GM12878 (cell line): ENCODE measurements at regions not wholly inside any gene's neighbourhood (a gene's known extent, or its start where the extent isn't known, plus 50 kb on each side); places are given as distances from the start of the nearest gene placed in this dataset.

Experiments
- ATAC-seq: fragments of 200-7000 bp; cut with Tn5 transposase; 3 replicates; pipeline ENCODE4 v1.9.1; 2020; ENCODE audit warnings: mild to moderate bottlenecking, moderate library complexity
- BruUV-seq: library from RNA; stranded (reverse); fragments of 400-500 nt; replicated peaks from 2 replicates; lab custom pipeline; 2021; lab: Mats Ljungman, UMichigan
- CTCF ChIA-PET: fragments of 300-600 bp; sonication (Branson Sonifier 250); formaldehyde crosslinking; extraction: SDS; loops from one replicate; lab custom pipeline; 2021; ENCODE audit warnings: inconsistent platforms; lab: Yijun Ruan, JAX
- POLR2A ChIA-PET: fragments of 350-600 bp; formaldehyde crosslinking; extraction: SDS; loops from one replicate; lab custom pipeline; 2021; ENCODE audit warnings: inconsistent platforms; lab: Charles Lee
- RAD21 ChIA-PET: fragments of 300-600 bp; sonication (Branson Sonifier 250); formaldehyde crosslinking; loops from one replicate; lab custom pipeline; 2023; ENCODE audit warnings: antibody characterized with exemption; ENCODE audit not compliant: unreplicated experiment; lab: Charles Lee
- SMC1A ChIA-PET: fragments of 300-600 bp; sonication (Branson Sonifier 250); formaldehyde crosslinking; loops from one replicate; lab custom pipeline; 2023; ENCODE audit not compliant: unreplicated experiment, uncharacterized antibody; lab: Charles Lee
- DNase-seq: peaks from one replicate; pipeline ENCODE4 v3.0.0-alpha.2; 2011; ENCODE audit warnings: low read depth, low spot score
- FAIRE-seq: peaks from 3 replicates; lab custom pipeline; 2011; peaks lifted over from hg19 to GRCh38; lab: Jason Lieb, UNC
- H2AFZ ChIP-seq: 2 replicates; pipeline ENCODE4 v1.6.0; 2011; ENCODE audit warnings: low read depth, low read length, control low read depth; ENCODE audit not compliant: control insufficient read depth
- H3K27ac ChIP-seq: 2 replicates; pipeline ENCODE4 v1.5.1; 2011; ENCODE audit warnings: control low read depth; ENCODE audit not compliant: control insufficient read depth, insufficient read depth
- H3K27me3 ChIP-seq, 2 experiments: replicated peaks in 1 of 2; 2 replicates each; pipeline versions ENCODE4 v1.6.0 to v1.6.1; 2011; ENCODE audit warnings: low read length in 1 of 2; ENCODE audit not compliant: control insufficient read depth in 2 of 2, insufficient read depth in 2 of 2
- H3K36me3 ChIP-seq, 2 experiments: 2 replicates each; pipeline ENCODE4 v1.5.1; 2011; ENCODE audit warnings: low read length in 1 of 2; ENCODE audit not compliant: control insufficient read depth in 2 of 2, insufficient read depth in 2 of 2
- H3K4me1 ChIP-seq: 2 replicates; pipeline ENCODE4 v1.6.1; 2011; ENCODE audit warnings: mild to moderate bottlenecking, low read length, moderate library complexity, mixed read lengths; ENCODE audit not compliant: control insufficient read depth, insufficient read depth
- H3K4me2 ChIP-seq: 2 replicates; pipeline ENCODE4 v1.6.0; 2011; ENCODE audit warnings: control low read depth; ENCODE audit not compliant: control insufficient read depth, insufficient read depth
- H3K4me3 ChIP-seq: fragments of 200-600 bp; sonication (generic); 2 replicates; pipeline ENCODE4 v1.5.1; 2016
- H3K79me2 ChIP-seq: 2 replicates; pipeline ENCODE4 v1.6.0; 2011; ENCODE audit warnings: low read length; ENCODE audit not compliant: control insufficient read depth, insufficient read depth
- H3K9ac ChIP-seq: 2 replicates; pipeline ENCODE4 v1.8.0; 2011; ENCODE audit warnings: low read length, control low read depth, mixed read lengths; ENCODE audit not compliant: control insufficient read depth, insufficient read depth
- H3K9me3 ChIP-seq: replicated peaks from 3 replicates; pipeline ENCODE4 v1.5.1; 2011; ENCODE audit warnings: mild to moderate bottlenecking, low read length; ENCODE audit not compliant: control insufficient read depth, insufficient read depth
- H4K20me1 ChIP-seq: 2 replicates; pipeline ENCODE4 v1.6.0; 2011; ENCODE audit not compliant: control insufficient read depth, insufficient read depth
- CHD2 ChIP-seq: IDR thresholded peaks from 2 replicates; pipeline ENCODE4 v1.6.1; 2011; ENCODE audit warnings: low read depth, low read length, improper control_type of control experiment, borderline replicate concordance
- CTCF ChIP-seq, 3 experiments: IDR thresholded peaks in 2 of 3; conservative IDR thresholded peaks in 1 of 3; 2 replicates each; pipeline ENCODE4 v1.5.1; 2011; ENCODE audit warnings: low read depth in 3 of 3, low read length in 3 of 3, mild to moderate bottlenecking in 3 of 3, control low read depth in 2 of 3, moderate library complexity in 2 of 3, inconsistent platforms in 1 of 3, mixed read lengths in 1 of 3; ENCODE audit not compliant: control insufficient read depth in 2 of 3, insufficient read depth in 1 of 3; ENCODE audit errors: extremely low read depth in 1 of 3
- EGR1 ChIP-seq, 2 experiments: IDR thresholded peaks; 1 replicate in 1 of 2; 2 replicates in 1 of 2; pipeline ENCODE4 v1.6.1; 2011 to 2012; ENCODE audit warnings: low read depth in 2 of 2, low read length in 2 of 2, borderline replicate concordance in 1 of 2, mild to moderate bottlenecking in 1 of 2, moderate library complexity in 1 of 2
- ELK1 ChIP-seq: IDR thresholded peaks from 2 replicates; pipeline ENCODE4 v1.6.1; 2012; ENCODE audit warnings: low read depth, low read length, improper control_type of control experiment
- EP300 ChIP-seq, 2 experiments: fragments of 150-350 bp in 1 of 2; IDR thresholded peaks; 2 replicates each; pipeline ENCODE4 v1.6.1; 2011 to 2012; ENCODE audit warnings: low read depth in 2 of 2, low read length in 2 of 2, borderline replicate concordance in 1 of 2, improper control_type of control experiment in 1 of 2, inconsistent platforms in 1 of 2; ENCODE audit not compliant: control insufficient read depth in 1 of 2
- MXI1 ChIP-seq: fragments of 150-350 bp; IDR thresholded peaks from 2 replicates; pipeline ENCODE4 v1.6.1; 2011; ENCODE audit warnings: low read depth, mild to moderate bottlenecking, inconsistent platforms, low read length, improper control_type of control experiment
- NFYA ChIP-seq: IDR thresholded peaks from 2 replicates; pipeline ENCODE4 v1.6.1; 2011; ENCODE audit warnings: low read depth, mild to moderate bottlenecking, low read length, improper control_type of control experiment, borderline replicate concordance
- NR2C2 ChIP-seq: IDR thresholded peaks from 2 replicates; pipeline ENCODE4 v1.6.1; 2011; ENCODE audit warnings: borderline replicate concordance, low read depth; ENCODE audit not compliant: control insufficient read depth, insufficient read length
- POLR2AphosphoS5 ChIP-seq: IDR thresholded peaks from 2 replicates; pipeline ENCODE4 v1.6.1; 2011; ENCODE audit warnings: mild to moderate bottlenecking, low read length, inconsistent platforms
- SP1 ChIP-seq: IDR thresholded peaks from one replicate; pipeline ENCODE4 v1.6.1; 2011; ENCODE audit warnings: low read depth, low read length
- STAT1 ChIP-seq: fragments of 450-650 bp; conservative IDR thresholded peaks from 2 replicates; pipeline ENCODE4 v1.6.1; 2014; ENCODE audit warnings: antibody characterized with exemption, mild to moderate bottlenecking
- STAT3 ChIP-seq: IDR thresholded peaks from 2 replicates; pipeline ENCODE4 v1.6.1; 2011; ENCODE audit warnings: low read depth, low read length, improper control_type of control experiment
- SUPT20H ChIP-seq: IDR thresholded peaks from 2 replicates; pipeline ENCODE4 v1.6.1; 2011; ENCODE audit warnings: low read depth, mild to moderate bottlenecking, low read length, moderate library complexity, borderline replicate concordance; ENCODE audit not compliant: control insufficient read depth
- TCF12 ChIP-seq: IDR thresholded peaks from 2 replicates; pipeline ENCODE4 v1.6.1; 2011; ENCODE audit warnings: low read depth, mild to moderate bottlenecking, low read length
- USF2 ChIP-seq: IDR thresholded peaks from 2 replicates; pipeline ENCODE4 v1.6.1; 2011; ENCODE audit warnings: low read depth, low read length, improper control_type of control experiment, borderline replicate concordance
- ZNF217 ChIP-seq: fragments of 450-650 bp; IDR thresholded peaks from 2 replicates; pipeline ENCODE4 v1.6.1; 2017; ENCODE audit warnings: antibody characterized with exemption, mild to moderate bottlenecking
- WGBS: methylation state at CpG from one replicate; pipeline ENCODE4 v1.1.6; 2016; ENCODE audit warnings: low lambda C conversion rate; ENCODE audit not compliant: insufficient replicate concordance, insufficient coverage; ENCODE audit errors: missing lambda C conversion rate; 5-methylcytosine and 5-hydroxymethylcytosine counted together
- in situ Hi-C: fragments of 300-500 bp; cut with MboI; formaldehyde crosslinking; loops from 9 replicates; pipeline ENCODE4 v1.14.3; 2018; ENCODE audit warnings: mixed read lengths
- intact Hi-C: fragments of 100-400 bp; cut with micrococcal nuclease; formaldehyde crosslinking; loops from one replicate; pipeline ENCODE4 v1.14.2; 2022; ENCODE audit not compliant: unreplicated experiment
- TF ChIP-seq, protein P1 (sequence below): IDR thresholded peaks from 2 replicates; pipeline ENCODE4 v1.6.1; 2011; ENCODE audit warnings: low read depth, mild to moderate bottlenecking, low read length, moderate library complexity, borderline replicate concordance; ENCODE audit errors: extremely low read depth

DNA sequence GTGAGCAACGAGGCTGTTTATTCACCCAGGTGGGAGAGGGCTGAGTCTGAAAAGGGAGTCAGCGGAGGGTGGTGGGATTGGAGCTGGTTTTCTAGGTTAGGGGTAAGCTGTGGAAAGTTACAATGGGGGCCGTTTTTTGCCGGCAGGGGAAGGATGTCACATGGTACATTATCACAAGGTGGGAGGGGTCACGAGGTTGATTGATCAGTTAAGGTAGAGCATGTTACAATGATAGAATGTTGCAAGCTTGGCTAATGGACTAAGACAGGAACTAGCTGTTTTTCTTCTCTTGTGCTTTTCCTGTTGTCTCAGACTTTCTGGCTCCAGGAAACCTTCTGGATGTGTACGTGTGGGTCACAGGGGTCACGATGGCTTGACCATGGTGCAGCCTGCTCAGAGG lies 536.3 kb upstream of the HTR2C start:
- no peak for FAIRE-seq
- Histone ChIP-seq H3K9ac (no peak overlapping the region), H3K27ac (no peak overlapping the region), H3K4me3 (no peak overlapping the region), H3K27me3 (no peaks in the 10 kb centered on the region), H3K36me3 (no peaks in the 10 kb centered on the region), H3K9me3 (no peaks in the 10 kb centered on the region; the same call in 2 of the 3 replicates), H3K79me2 (no peaks in the 10 kb centered on the region), H3K4me1 (no peaks in the 10 kb centered on the region)
- ChIA-PET CTCF (no interaction called here), RAD21 (no interaction called here), SMC1A (no interaction called here), POLR2A (no interaction called here)
- BruUV-seq: no TSS peak
- in situ Hi-C loops: no loop called here
- ATAC-seq: no peak
- TF ChIP-seq STAT1 (no peak), ELK1 (no peak), EGR1 (IDR thresholded peaks at IDR 0.05; ENCODE audit: borderline replicate concordance in 1 of 2, low read depth in 2 of 2, low read length in 2 of 2) (no peak), ZNF217 (no peak), TCF12 (no peak), SP1 (no peak), POLR2AphosphoS5 (no peak), SUPT20H (no peak), CHD2 (no peak), USF2 (no peak), NFYA (no peak), EP300 (IDR thresholded peaks at IDR 0.05; ENCODE audit: borderline replicate concordance in 1 of 2, control insufficient read depth in 1 of 2, low read depth in 2 of 2, low read length in 2 of 2) (no peak), NR2C2 (no peak), CTCF (IDR thresholded peaks at IDR 0.05 in 2 of 3, conservative IDR thresholded peaks at IDR 0.05 in 1 of 3; ENCODE audit: control insufficient read depth in 2 of 3, extremely low read depth in 1 of 3, insufficient read depth in 1 of 3, low read depth in 3 of 3, low read length in 3 of 3) (no peak), STAT3 (no peak), MXI1 (no peak)
- TF ChIP-seq, protein P1, sequence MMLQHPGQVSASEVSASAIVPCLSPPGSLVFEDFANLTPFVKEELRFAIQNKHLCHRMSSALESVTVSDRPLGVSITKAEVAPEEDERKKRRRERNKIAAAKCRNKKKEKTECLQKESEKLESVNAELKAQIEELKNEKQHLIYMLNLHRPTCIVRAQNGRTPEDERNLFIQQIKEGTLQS: no peak
- TF ChIP-seq, all 136 proteins: peak for 0
- H3K4me2 ChIP-seq: no peak overlapping the region
- no peaks in the 10 kb centered on the region for H4K20me1 ChIP-seq
- intact Hi-C loops: no loop called here
- WGBS: 23% methylated on average over 7 of the region's 7 CpGs
- no peak overlapping the region for H2AFZ ChIP-seq
- DNase-seq: no peak
